GM23338 (cell line): ENCODE measurements at regions not wholly inside any gene's neighbourhood (a gene's known extent, or its start where the extent isn't known, plus 50 kb on each side); places are given as distances from the start of the nearest gene placed in this dataset.

Source experiments
- CTCF ChIP-seq, 2 experiments: fragments of 200-600 bp in 1 of 2; sonication (generic) in 1 of 2; conservative IDR thresholded peaks; 2 replicates each; pipeline versions ENCODE4 v1.5.1 to v1.6.1; 2016 to 2017; ENCODE audit warnings: antibody characterized with exemption in 2 of 2, low read depth in 2 of 2, mild to moderate bottlenecking in 2 of 2, moderate library complexity in 1 of 2
- ETS1 ChIP-seq: IDR thresholded peaks from 2 replicates; pipeline ENCODE4 v1.6.1; 2016; ENCODE audit warnings: antibody characterized with exemption
- EZH2 ChIP-seq: fragments of 200-600 bp; sonication (generic); IDR thresholded peaks from one replicate; pipeline ENCODE4 v1.8.0; 2017; ENCODE audit warnings: antibody characterized with exemption, mild to moderate bottlenecking, low read depth; ENCODE audit not compliant: unreplicated experiment
- EZH2phosphoT487 ChIP-seq: fragments of 200-600 bp; sonication (generic); IDR thresholded peaks from one replicate; pipeline ENCODE4 v1.8.1; 2018; ENCODE audit warnings: antibody characterized with exemption; ENCODE audit not compliant: unreplicated experiment
- JUNB ChIP-seq: IDR thresholded peaks from one replicate; pipeline ENCODE4 v1.6.1; 2016; ENCODE audit warnings: antibody characterized with exemption; ENCODE audit not compliant: unreplicated experiment
- NANOG ChIP-seq: IDR thresholded peaks from 2 replicates; pipeline ENCODE4 v1.6.1; 2016; ENCODE audit warnings: antibody characterized with exemption, borderline replicate concordance
- POLR2AphosphoS5 ChIP-seq: IDR thresholded peaks from 2 replicates; pipeline ENCODE4 v1.6.1; 2016; ENCODE audit warnings: antibody characterized with exemption, low read depth
- REST ChIP-seq: IDR thresholded peaks from one replicate; pipeline ENCODE4 v1.6.1; 2018; ENCODE audit warnings: antibody characterized with exemption; ENCODE audit not compliant: unreplicated experiment
- ZNF114 ChIP-seq: fragments of 250-450 bp; sonication (Bioruptor Pico); IDR thresholded peaks from 2 replicates; pipeline ENCODE4 v1.5.0; 2020; ENCODE audit warnings: mild to moderate bottlenecking, moderate library complexity
- ZNF331 ChIP-seq: fragments of 250-450 bp; sonication (Bioruptor Pico); IDR thresholded peaks from 2 replicates; pipeline ENCODE4 v1.5.0; 2020; ENCODE audit warnings: low read depth, mild to moderate bottlenecking, moderate library complexity

GRCh38 chr21:18468790-18469189 is 65.2 kb upstream of the TMPRSS15 start:
- TF ChIP-seq CTCF (conservative IDR thresholded peaks at IDR 0.05; ENCODE audit: low read depth in 2 of 2): no peak
- no peak for TF ChIP-seq REST
- no peak for TF ChIP-seq POLR2AphosphoS5
- TF ChIP-seq EZH2phosphoT487: no peak
- no peak for TF ChIP-seq EZH2
- TF ChIP-seq ZNF114 (CRISPR knock-in tag): no peak
- no peak for TF ChIP-seq ETS1
- TF ChIP-seq JUNB: no peak
- TF ChIP-seq ZNF331 (CRISPR knock-in tag): no peak
- TF ChIP-seq NANOG: no peak
